HepG2 (cell line): ENCODE measurements at regions not wholly inside any gene's neighbourhood (a gene's known extent, or its start where the extent isn't known, plus 50 kb on each side); places are given as distances from the start of the nearest gene placed in this dataset.

ENCODE experiments used
- ATAC-seq: fragments of 200-7000 bp; cut with Tn5 transposase; 3 replicates; pipeline ENCODE4 v1.9.1; 2020; ENCODE audit warnings: mild to moderate bottlenecking, moderate library complexity
- BruUV-seq: library from RNA; stranded (reverse); fragments of 400-500 nt; replicated peaks from 2 replicates; lab custom pipeline; 2021; lab: Mats Ljungman, UMichigan
- CTCF ChIA-PET: fragments of 300-600 bp; formaldehyde crosslinking; extraction: SDS; loops from one replicate; lab custom pipeline; 2021; ENCODE audit warnings: low total read pairs, inconsistent platforms, low intra/inter-chr PET ratio; lab: Yijun Ruan, JAX
- POLR2A ChIA-PET: fragments of 350-600 bp; sonication (Branson Sonifier 250); formaldehyde crosslinking; loops from one replicate; lab custom pipeline; 2020; ENCODE audit warnings: antibody characterized with exemption, inconsistent platforms; lab: Yijun Ruan, JAX
- DNase-seq: peaks from one replicate; pipeline ENCODE4 v3.0.0-alpha.2; 2015; ENCODE audit warnings: low spot score
- FAIRE-seq: peaks from 3 replicates; lab custom pipeline; 2011; peaks lifted over from hg19 to GRCh38; lab: Jason Lieb, UNC
- H2AFZ ChIP-seq: one replicate; pipeline ENCODE4 v1.6.1; 2011; ENCODE audit warnings: low read length, inconsistent platforms
- H3K27ac ChIP-seq: fragments of 300-600 bp; 3 replicates; pipeline ENCODE4 v1.8.0; 2011; ENCODE audit warnings: mixed run types, mild to moderate bottlenecking, mixed read lengths, low read length, inconsistent platforms; ENCODE audit not compliant: insufficient read depth; ENCODE audit errors: extremely low read length
- H3K27me3 ChIP-seq, 2 experiments: fragments of 200-600 bp in 1 of 2; 2 replicates in 1 of 2; 3 replicates in 1 of 2; pipeline versions ENCODE4 v1.6.0 to v1.8.0; 2011; ENCODE audit warnings: low read length in 2 of 2, mild to moderate bottlenecking in 2 of 2, moderate library complexity in 2 of 2, inconsistent platforms in 1 of 2; ENCODE audit not compliant: insufficient read depth in 2 of 2, control insufficient read depth in 1 of 2
- H3K36me3 ChIP-seq, 2 experiments: fragments of 200-600 bp in 1 of 2; replicated peaks in 1 of 2; 2 replicates in 1 of 2; 3 replicates in 1 of 2; pipeline versions ENCODE4 v1.5.1 to v1.8.0; 2011; ENCODE audit warnings: low read length in 2 of 2, inconsistent platforms in 1 of 2; ENCODE audit not compliant: insufficient read depth in 2 of 2, control insufficient read depth in 1 of 2
- H3K4me1 ChIP-seq: 2 replicates; pipeline ENCODE4 v1.5.1; 2012; ENCODE audit warnings: low read length, inconsistent platforms; ENCODE audit not compliant: insufficient read depth
- H3K4me2 ChIP-seq: 2 replicates; pipeline ENCODE4 v1.6.0; 2011; ENCODE audit warnings: low read depth, low read length, inconsistent platforms
- H3K4me3 ChIP-seq, 3 experiments: fragments of 200-600 bp in 1 of 3; sonication (generic), shearing (Covaris generic) in 1 of 3; replicated peaks in 1 of 3; 2 replicates each; pipeline ENCODE4 v1.5.1; 2011 to 2016; ENCODE audit warnings: low read length in 3 of 3, inconsistent platforms in 2 of 3, low read depth in 2 of 3, mild to moderate bottlenecking in 2 of 3, control low read depth in 1 of 3, mixed read lengths in 1 of 3; ENCODE audit not compliant: insufficient read depth in 1 of 3
- H3K79me2 ChIP-seq: one replicate; pipeline ENCODE4 v1.6.1; 2011; ENCODE audit warnings: low read length, inconsistent platforms; ENCODE audit not compliant: insufficient read depth
- H3K9ac ChIP-seq: 2 replicates; pipeline ENCODE4 v1.6.0; 2011; ENCODE audit warnings: mild to moderate bottlenecking, low read depth, low read length, inconsistent platforms; ENCODE audit not compliant: insufficient read depth
- H3K9me3 ChIP-seq: 2 replicates; pipeline ENCODE4 v1.5.1; 2012; ENCODE audit warnings: mild to moderate bottlenecking, low read length
- H4K20me1 ChIP-seq: 2 replicates; pipeline ENCODE4 v1.6.0; 2011; ENCODE audit warnings: inconsistent platforms, mild to moderate bottlenecking, low read length, moderate library complexity; ENCODE audit not compliant: insufficient read depth
- ATF7-NPFF ChIP-seq: sonication (generic); formaldehyde crosslinking; IDR thresholded peaks from 2 replicates; pipeline ENCODE4 v1.8.1; 2023; ENCODE audit warnings: mild to moderate bottlenecking, low read depth, missing genetic modification reagents, moderate library complexity
- CREM ChIP-seq, 2 experiments: sonication (generic) in 1 of 2; formaldehyde crosslinking in 1 of 2; IDR thresholded peaks; 2 replicates each; pipeline versions ENCODE4 v1.4.0 to v1.6.1; 2016 to 2020; ENCODE audit warnings: antibody characterized with exemption in 1 of 2, mild to moderate bottlenecking in 1 of 2, missing genetic modification reagents in 1 of 2
- KLF11 ChIP-seq: IDR thresholded peaks from 2 replicates; pipeline ENCODE4 v1.6.1; 2016; ENCODE audit warnings: missing compliant biosample characterization
- LCORL ChIP-seq, 2 experiments: fragments of 450-650 bp in 1 of 2; sonication (generic) in 1 of 2; formaldehyde crosslinking in 1 of 2; IDR thresholded peaks; 2 replicates each; pipeline versions ENCODE4 v1.5.0 to v1.6.1; 2017 to 2020; ENCODE audit warnings: antibody characterized with exemption in 1 of 2, missing genetic modification reagents in 1 of 2
- ZBTB3 ChIP-seq: sonication (generic); formaldehyde crosslinking; IDR thresholded peaks from 2 replicates; pipeline ENCODE4 v1.4.0; 2020; ENCODE audit warnings: low read depth, mild to moderate bottlenecking, moderate library complexity, missing genetic modification reagents, borderline replicate concordance
- ZNF557 ChIP-seq: sonication (generic); formaldehyde crosslinking; IDR thresholded peaks from 2 replicates; pipeline ENCODE4 v1.4.0; 2020; ENCODE audit warnings: missing genetic modification reagents
- ZNF605 ChIP-seq: sonication (generic); formaldehyde crosslinking; IDR thresholded peaks from 2 replicates; pipeline ENCODE4 v1.8.0; 2022; ENCODE audit warnings: mild to moderate bottlenecking, missing genetic modification reagents
- ZNF75D ChIP-seq: sonication (generic); formaldehyde crosslinking; IDR thresholded peaks from 2 replicates; pipeline ENCODE4 v1.8.1; 2023; ENCODE audit warnings: missing genetic modification reagents, mild to moderate bottlenecking, borderline replicate concordance
- ZNF850 ChIP-seq: sonication (generic); formaldehyde crosslinking; conservative IDR thresholded peaks from 2 replicates; pipeline ENCODE4 v1.9.0; 2021; ENCODE audit warnings: mild to moderate bottlenecking, missing genetic modification reagents
- WGBS: methylation state at CpG from one replicate; pipeline ENCODE4 v1.1.6; 2017; ENCODE audit warnings: low lambda C conversion rate; 5-methylcytosine and 5-hydroxymethylcytosine counted together
- in situ Hi-C: cut with HindIII; loops from 2 replicates; pipeline ENCODE4 v1.10.0; 2017; ENCODE audit warnings: low pct_unique_long_range_greater_than_20kb; ENCODE audit not compliant: extremely low pct_ligation_motif_present
- intact Hi-C: fragments of 100-400 bp; cut with micrococcal nuclease; formaldehyde crosslinking; loops from one replicate; pipeline ENCODE4 v1.10.0; 2022; ENCODE audit not compliant: unreplicated experiment
- TF ChIP-seq, protein P1 (sequence below): sonication (generic); formaldehyde crosslinking; IDR thresholded peaks from 2 replicates; pipeline ENCODE4 v1.4.0; 2020; ENCODE audit warnings: missing genetic modification reagents
- TF ChIP-seq, protein P2 (sequence below): sonication (generic); formaldehyde crosslinking; IDR thresholded peaks from 2 replicates; pipeline ENCODE4 v1.4.0; 2020; ENCODE audit warnings: missing genetic modification reagents
- TF ChIP-seq, protein P3 (sequence below): sonication (generic); formaldehyde crosslinking; IDR thresholded peaks from 2 replicates; pipeline ENCODE4 v1.8.1; 2023; ENCODE audit warnings: mild to moderate bottlenecking, missing genetic modification reagents, borderline replicate concordance
- TF ChIP-seq, protein P4 (sequence below): sonication (generic); formaldehyde crosslinking; IDR thresholded peaks from 2 replicates; pipeline ENCODE4 v1.9.0; 2021; ENCODE audit warnings: missing genetic modification reagents, mild to moderate bottlenecking, borderline replicate concordance

DNA sequence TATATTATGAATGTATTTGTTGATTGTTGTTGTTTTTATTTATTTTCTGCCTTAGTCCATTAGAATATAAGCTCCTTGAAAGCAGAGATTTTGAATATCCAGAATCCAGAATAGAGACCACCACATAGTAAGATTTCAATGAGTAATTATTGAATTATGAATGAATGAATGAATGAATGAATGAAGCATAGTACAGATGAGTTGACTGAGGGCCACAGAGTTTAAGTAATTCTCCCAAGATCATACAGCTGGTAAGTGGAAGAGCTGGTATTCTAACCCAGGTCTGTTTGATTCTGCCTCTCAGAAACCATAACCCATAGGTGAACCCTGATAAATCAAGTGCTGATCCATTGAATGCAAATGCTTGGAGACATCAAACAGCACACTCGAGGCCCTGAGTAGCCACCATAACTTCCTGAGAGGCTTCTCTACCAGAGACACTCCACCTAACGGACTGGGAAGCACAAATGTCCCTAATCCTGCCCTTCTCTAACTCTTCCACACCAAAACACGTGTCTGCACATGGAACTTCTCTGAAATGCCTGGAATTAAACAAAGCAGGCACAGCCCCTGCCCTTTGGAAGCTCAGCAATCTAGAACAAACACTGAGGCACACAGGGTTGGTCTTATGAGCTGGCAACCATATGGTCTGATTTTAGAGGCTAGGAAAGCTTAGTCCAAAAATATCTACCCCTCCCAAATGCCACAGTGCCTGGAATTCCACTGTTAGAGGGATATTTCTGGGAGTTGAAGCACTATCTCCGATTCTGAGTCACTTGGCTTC is 190.1 kb downstream of the FOXO1 start (continued):
- TF ChIP-seq, protein P1, sequence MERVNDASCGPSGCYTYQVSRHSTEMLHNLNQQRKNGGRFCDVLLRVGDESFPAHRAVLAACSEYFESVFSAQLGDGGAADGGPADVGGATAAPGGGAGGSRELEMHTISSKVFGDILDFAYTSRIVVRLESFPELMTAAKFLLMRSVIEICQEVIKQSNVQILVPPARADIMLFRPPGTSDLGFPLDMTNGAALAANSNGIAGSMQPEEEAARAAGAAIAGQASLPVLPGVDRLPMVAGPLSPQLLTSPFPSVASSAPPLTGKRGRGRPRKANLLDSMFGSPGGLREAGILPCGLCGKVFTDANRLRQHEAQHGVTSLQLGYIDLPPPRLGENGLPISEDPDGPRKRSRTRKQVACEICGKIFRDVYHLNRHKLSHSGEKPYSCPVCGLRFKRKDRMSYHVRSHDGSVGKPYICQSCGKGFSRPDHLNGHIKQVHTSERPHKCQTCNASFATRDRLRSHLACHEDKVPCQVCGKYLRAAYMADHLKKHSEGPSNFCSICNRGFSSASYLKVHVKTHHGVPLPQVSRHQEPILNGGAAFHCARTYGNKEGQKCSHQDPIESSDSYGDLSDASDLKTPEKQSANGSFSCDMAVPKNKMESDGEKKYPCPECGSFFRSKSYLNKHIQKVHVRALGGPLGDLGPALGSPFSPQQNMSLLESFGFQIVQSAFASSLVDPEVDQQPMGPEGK (CRISPR knock-in tag): peak; percentile 57
- TF ChIP-seq, protein P2, sequence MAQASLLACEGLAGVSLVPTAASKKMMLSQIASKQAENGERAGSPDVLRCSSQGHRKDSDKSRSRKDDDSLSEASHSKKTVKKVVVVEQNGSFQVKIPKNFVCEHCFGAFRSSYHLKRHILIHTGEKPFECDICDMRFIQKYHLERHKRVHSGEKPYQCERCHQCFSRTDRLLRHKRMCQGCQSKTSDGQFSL (CRISPR knock-in tag): 0 out of 2 replicates have a peak, but pooled peaks have one; percentile 31
- TF ChIP-seq LCORL (IDR thresholded peaks at IDR 0.05) (peak; percentile 55; the same call in 1 of the 2 replicates), LCORL (CRISPR knock-in tag; IDR thresholded peaks at IDR 0.05) (0 out of 2 replicates have a peak, but pooled peaks have one; percentile 31), ZNF557 (0 out of 2 replicates have a peak, but pooled peaks have one; percentile 46), KLF11 (CRISPR knock-in tag) (no peak)
- TF ChIP-seq, all 625 proteins: peak for 110

DNA sequence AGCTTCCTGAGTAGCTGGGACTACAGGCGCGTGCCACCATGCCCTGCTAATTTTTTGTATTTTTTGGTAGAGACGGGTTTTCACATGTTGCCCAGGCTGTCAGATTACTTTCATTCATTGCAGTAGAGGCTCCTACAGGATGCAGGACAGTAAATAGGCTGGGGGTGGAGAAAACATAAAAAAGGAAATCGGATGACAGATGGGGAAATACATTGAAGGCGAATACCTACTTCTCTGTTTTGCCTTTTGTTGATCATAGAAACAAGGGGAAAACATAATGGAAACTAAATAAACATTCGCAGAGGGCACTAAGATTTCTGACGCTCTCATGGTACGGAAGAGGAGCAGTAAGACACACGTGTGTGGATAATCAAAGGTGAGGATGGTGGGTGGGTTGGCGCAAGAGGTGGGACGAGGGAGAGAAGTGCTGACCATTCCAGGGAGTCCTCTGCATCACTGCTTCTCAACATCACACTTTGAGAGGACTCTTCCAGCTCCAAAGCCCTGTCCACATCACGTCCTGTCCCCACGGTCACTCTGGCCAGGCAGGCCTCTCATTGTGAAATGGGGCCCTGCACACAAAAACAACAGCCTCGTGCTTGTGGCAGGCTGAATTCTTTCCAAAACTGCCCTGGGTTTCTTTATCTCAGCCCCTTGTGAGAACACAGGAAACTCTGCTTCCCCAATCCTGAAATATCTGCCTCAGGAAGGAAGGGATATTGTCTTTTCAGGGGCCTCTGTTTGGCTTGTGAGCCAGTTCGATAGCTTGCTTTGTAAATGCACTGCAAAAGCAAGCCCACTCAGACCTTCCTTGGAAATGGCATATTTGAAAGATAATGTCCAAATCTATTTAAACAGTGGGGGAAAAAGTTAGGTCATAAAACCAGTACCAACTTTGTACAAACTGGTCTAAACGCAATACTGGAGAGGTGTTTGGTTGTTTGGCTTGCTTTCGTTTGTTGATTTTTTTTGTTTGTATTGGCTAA is 188.5 kb downstream of the FOXO1 start:
- no peaks in the 10 kb centered on the region for H4K20me1 ChIP-seq
- in situ Hi-C loops: no loop called here
- H3K4me2 ChIP-seq: peak overlapping the region; percentile 57
- no peaks in the 10 kb centered on the region for H3K79me2 ChIP-seq
- ATAC-seq (peak; percentile 24), FAIRE-seq (peak; percentile 55), DNase-seq (peak; percentile 75)
- H2AFZ ChIP-seq: no peak overlapping the region
- H3K9me3 ChIP-seq: no peaks in the 10 kb centered on the region
- H3K27me3 ChIP-seq: no peaks in the 10 kb centered on the region
- H3K9ac ChIP-seq: peak overlapping the region; percentile 16
- WGBS: 58% methylated on average over 17 of the region's 17 CpGs
- peak overlapping the region; percentile 76 for H3K27ac ChIP-seq
- no TSS peak for BruUV-seq
- no peaks in the 10 kb centered on the region for H3K36me3 ChIP-seq
- POLR2A ChIA-PET: no interaction called here
- H3K4me1 ChIP-seq: peaks cover 94% of the 10 kb centered on the region
- CTCF ChIA-PET: no interaction called here
- H3K4me3 ChIP-seq: peak overlapping the region in 1 of 3 experiments; percentile 40; a peak in 1 of 6 replicates
- intact Hi-C loops: no loop called here
- 0 out of 2 replicates have a peak, but pooled peaks have one; percentile 30 for TF ChIP-seq ZNF605 (CRISPR knock-in tag)
- TF ChIP-seq, protein P3, sequence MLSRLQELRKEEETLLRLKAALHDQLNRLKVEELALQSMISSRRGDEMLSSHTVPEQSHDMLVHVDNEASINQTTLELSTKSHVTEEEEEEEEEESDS (CRISPR knock-in tag): no peak
- TF ChIP-seq CREM (IDR thresholded peaks at IDR 0.05): peak; percentile 54; the same call in 1 of the 2 replicates
- no peak for TF ChIP-seq CREM (CRISPR knock-in tag; IDR thresholded peaks at IDR 0.05)
- peak; percentile 95; the same call in 1 of the 2 replicates for TF ChIP-seq ZBTB3
- 0 out of 2 replicates have a peak, but pooled peaks have one; percentile 53 for TF ChIP-seq ZNF850 (CRISPR knock-in tag)
- TF ChIP-seq, protein P4, sequence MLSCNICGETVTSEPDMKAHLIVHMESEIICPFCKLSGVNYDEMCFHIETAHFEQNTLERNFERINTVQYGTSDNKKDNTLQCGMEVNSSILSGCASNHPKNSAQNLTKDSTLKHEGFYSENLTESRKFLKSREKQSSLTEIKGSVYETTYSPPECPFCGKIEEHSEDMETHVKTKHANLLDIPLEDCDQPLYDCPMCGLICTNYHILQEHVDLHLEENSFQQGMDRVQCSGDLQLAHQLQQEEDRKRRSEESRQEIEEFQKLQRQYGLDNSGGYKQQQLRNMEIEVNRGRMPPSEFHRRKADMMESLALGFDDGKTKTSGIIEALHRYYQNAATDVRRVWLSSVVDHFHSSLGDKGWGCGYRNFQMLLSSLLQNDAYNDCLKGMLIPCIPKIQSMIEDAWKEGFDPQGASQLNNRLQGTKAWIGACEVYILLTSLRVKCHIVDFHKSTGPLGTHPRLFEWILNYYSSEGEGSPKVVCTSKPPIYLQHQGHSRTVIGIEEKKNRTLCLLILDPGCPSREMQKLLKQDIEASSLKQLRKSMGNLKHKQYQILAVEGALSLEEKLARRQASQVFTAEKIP (CRISPR knock-in tag): no peak
- no peak for TF ChIP-seq ZNF75D (CRISPR knock-in tag)
- TF ChIP-seq ATF7-NPFF: no peak
